Transverse colon (tissue), 4 donors: ENCODE measurements at regions not wholly inside any gene's neighbourhood (a gene's known extent, or its start where the extent isn't known, plus 50 kb on each side); places are given as distances from the start of the nearest gene placed in this dataset.

Experiments used
- EP300 ChIP-seq: sonication (generic); formaldehyde crosslinking; IDR thresholded peaks from one replicate; pipeline ENCODE4 v1.6.1; 2017; ENCODE audit warnings: antibody characterized with exemption, low read depth
- POLR2A ChIP-seq: fragments of 450-650 bp; IDR thresholded peaks from one replicate; pipeline ENCODE4 v1.6.1; 2016; ENCODE audit warnings: antibody characterized with exemption, mild to moderate bottlenecking, moderate library complexity
- POLR2AphosphoS5 ChIP-seq, 3 donors: sonication (generic); formaldehyde crosslinking; IDR thresholded peaks; one replicate each; pipeline ENCODE4 v1.6.1; 2016; ENCODE audit warnings: antibody characterized with exemption in 3 of 3
- TF ChIP-seq, protein P1 (sequence below), 5 experiments: fragments of 200-600 bp in 3 of 5; fragments of 450-650 bp in 2 of 5; sonication (generic) in 3 of 5; IDR thresholded peaks; 1 replicate in 2 of 5; 2 replicates in 3 of 5; pipeline ENCODE4 v1.5.1; 2016 to 2017; ENCODE audit warnings: antibody characterized with exemption in 5 of 5, inconsistent platforms in 3 of 5, mild to moderate bottlenecking in 2 of 5, moderate library complexity in 1 of 5

DNA sequence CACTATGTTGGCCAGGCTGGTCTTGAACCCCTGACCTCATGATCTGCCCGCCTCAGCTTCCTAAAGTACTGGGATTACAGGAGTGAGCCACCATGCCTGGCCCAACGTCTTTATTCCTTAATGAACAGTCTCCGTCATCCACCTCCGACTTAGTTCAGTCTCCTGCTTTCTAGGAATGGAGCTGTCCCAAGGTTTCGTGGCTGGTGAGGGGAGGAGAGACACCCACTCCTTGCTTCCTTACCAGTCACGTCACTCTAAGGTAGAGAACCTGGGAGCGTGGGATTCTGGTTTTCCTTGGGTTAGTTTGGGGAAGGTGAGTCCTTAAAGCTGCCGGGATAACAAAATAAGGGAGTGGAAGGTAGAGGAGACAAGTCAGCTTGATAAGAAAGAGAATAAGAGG, 55.0 kb upstream of the ATP2B4 start:
- TF ChIP-seq, protein P1, sequence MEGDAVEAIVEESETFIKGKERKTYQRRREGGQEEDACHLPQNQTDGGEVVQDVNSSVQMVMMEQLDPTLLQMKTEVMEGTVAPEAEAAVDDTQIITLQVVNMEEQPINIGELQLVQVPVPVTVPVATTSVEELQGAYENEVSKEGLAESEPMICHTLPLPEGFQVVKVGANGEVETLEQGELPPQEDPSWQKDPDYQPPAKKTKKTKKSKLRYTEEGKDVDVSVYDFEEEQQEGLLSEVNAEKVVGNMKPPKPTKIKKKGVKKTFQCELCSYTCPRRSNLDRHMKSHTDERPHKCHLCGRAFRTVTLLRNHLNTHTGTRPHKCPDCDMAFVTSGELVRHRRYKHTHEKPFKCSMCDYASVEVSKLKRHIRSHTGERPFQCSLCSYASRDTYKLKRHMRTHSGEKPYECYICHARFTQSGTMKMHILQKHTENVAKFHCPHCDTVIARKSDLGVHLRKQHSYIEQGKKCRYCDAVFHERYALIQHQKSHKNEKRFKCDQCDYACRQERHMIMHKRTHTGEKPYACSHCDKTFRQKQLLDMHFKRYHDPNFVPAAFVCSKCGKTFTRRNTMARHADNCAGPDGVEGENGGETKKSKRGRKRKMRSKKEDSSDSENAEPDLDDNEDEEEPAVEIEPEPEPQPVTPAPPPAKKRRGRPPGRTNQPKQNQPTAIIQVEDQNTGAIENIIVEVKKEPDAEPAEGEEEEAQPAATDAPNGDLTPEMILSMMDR (IDR thresholded peaks at IDR 0.05): no peak
- TF ChIP-seq POLR2AphosphoS5 (IDR thresholded peaks at IDR 0.05): no peak
- no peak for TF ChIP-seq POLR2A
- no peak for TF ChIP-seq EP300
